OCI-M2 (cell line): ENCODE measurements at regions not wholly inside any gene's neighbourhood (a gene's known extent, or its start where the extent isn't known, plus 50 kb on each side); places are given as distances from the start of the nearest gene placed in this dataset.
"Not testable (repeated sequence)": the region's sequence is repeated elsewhere in the genome, so short reads cannot be mapped to it uniquely, and the experiment has no call there.

ENCODE experiments used
- DNase-seq: peaks from one replicate; lab custom pipeline; 2025; ENCODE audit not compliant: unreplicated experiment; lab: John Stamatoyannopoulos, UW

- not testable (repeated sequence) for DNase-seq
Measured at GRCh38 chr6:147651-148050, 144.6 kb upstream of the DUSP22 start.

GRCh38 chr6:148051-148984 is 144.0 kb upstream of the DUSP22 start:
- DNase-seq = peak; percentile 58

GRCh38 chr6:150147-150546 is 142.1 kb upstream of the DUSP22 start:
- not testable (repeated sequence) for DNase-seq

- not testable (repeated sequence) for DNase-seq
Measured at GRCh38 chr6:152436-152835, 139.9 kb upstream of the DUSP22 start.

- not testable (repeated sequence) for DNase-seq
Measured at GRCh38 chr6:153026-153425, 139.3 kb upstream of the DUSP22 start.

- not testable (repeated sequence) for DNase-seq
Measured at GRCh38 chr6:153867-154266, 138.4 kb upstream of the DUSP22 start.

GRCh38 chr6:154321-155092 is 137.8 kb upstream of the DUSP22 start:
- DNase-seq = not testable (repeated sequence)

- DNase-seq = no peak
Measured at GRCh38 chr6:156010-156409, 136.3 kb upstream of the DUSP22 start.

GRCh38 chr6:156441-157140 is 135.7 kb upstream of the DUSP22 start:
- not testable (repeated sequence) for DNase-seq

GRCh38 chr6:157176-157575 is 135.1 kb upstream of the DUSP22 start:
- not testable (repeated sequence) for DNase-seq

GRCh38 chr6:161657-162056 is 130.6 kb upstream of the DUSP22 start:
- not testable (repeated sequence) for DNase-seq

- DNase-seq = no peak
Measured at GRCh38 chr6:164720-165119, 127.6 kb upstream of the DUSP22 start.

- no peak for DNase-seq
Measured at GRCh38 chr6:165263-165662, 127.0 kb upstream of the DUSP22 start.

GRCh38 chr6:165906-166305 is 126.4 kb upstream of the DUSP22 start:
- DNase-seq = no peak

GRCh38 chr6:168865-169455 is 123.3 kb upstream of the DUSP22 start:
- peak; percentile 29 for DNase-seq

GRCh38 chr6:174036-174435 is 118.3 kb upstream of the DUSP22 start:
- no peak for DNase-seq

- DNase-seq = no peak
Measured at GRCh38 chr6:175680-176079, 116.6 kb upstream of the DUSP22 start.

GRCh38 chr6:176766-177165 is 115.5 kb upstream of the DUSP22 start:
- DNase-seq = no peak

GRCh38 chr6:178119-178518 is 114.2 kb upstream of the DUSP22 start:
- DNase-seq = no peak

- DNase-seq = not testable (repeated sequence)
Measured at GRCh38 chr6:178929-179328, 113.4 kb upstream of the DUSP22 start.
